GM03348 (cell line): ENCODE measurements at regions not wholly inside any gene's neighbourhood (a gene's known extent, or its start where the extent isn't known, plus 50 kb on each side); places are given as distances from the start of the nearest gene placed in this dataset.
"Not testable (repeated sequence)": the region's sequence is repeated elsewhere in the genome, so short reads cannot be mapped to it uniquely, and the experiment has no call there.

Source experiments
- DNase-seq: peaks from one replicate; pipeline ENCODE4 v3.0.0; 2012; ENCODE audit warnings: low spot score

DNA sequence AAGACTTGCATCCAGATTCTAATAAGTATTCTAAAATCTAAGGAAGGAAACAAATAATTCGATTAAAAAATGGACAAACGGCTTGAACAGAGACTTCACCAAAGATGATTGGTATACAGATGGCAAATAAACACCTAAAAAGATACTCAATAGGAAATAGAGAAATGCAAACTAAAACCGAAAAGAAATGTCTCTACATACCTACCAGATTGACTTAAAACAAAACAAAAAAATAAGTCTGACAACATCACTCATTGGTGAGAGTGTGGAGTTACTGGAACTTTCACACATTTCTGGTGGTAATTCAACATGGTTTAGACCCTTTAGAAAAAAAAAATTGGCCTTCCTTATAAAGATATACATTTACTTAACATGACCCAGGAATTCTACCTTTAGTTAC is 869.8 kb downstream of the TTLL7 start:
- no peak for DNase-seq

DNA sequence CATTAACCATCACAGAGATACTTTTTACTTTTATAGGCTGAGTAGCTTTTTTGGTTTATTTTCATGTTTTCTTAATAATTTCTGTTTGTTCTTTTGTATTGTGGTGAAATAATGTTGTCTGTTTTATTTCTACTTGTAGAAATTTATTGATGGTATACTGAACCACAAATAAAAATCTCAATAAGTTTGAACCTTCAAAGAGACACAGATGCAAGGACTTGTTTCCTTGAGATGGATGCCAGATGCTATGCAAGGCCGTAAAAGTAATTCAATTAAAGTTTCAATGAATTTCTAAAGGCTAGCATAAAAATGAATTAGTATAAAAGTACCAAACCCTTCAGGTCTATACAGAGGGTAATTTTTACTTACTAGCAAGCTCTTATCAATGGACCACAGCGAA is 873.5 kb downstream of the TTLL7 start:
- no peak for DNase-seq

DNA sequence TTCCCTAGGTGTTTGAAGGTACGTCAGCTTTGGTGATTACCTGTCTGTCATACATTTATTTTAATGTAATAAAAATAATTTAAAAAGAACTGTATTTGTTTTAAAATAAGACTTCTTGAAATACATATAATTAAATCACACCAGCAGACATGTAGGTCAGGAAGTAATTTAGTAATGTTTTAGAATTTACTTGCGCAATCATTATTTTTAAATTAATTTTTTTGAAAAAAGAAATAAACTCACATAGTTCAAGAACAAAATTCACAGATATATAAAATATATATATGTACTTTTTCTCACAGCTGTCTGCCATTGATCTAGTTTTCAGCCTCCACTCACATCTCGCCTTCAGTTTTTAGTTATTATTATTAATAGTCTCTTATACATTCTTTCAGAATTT is 875.9 kb downstream of the TTLL7 start:
- DNase-seq: no peak

DNA sequence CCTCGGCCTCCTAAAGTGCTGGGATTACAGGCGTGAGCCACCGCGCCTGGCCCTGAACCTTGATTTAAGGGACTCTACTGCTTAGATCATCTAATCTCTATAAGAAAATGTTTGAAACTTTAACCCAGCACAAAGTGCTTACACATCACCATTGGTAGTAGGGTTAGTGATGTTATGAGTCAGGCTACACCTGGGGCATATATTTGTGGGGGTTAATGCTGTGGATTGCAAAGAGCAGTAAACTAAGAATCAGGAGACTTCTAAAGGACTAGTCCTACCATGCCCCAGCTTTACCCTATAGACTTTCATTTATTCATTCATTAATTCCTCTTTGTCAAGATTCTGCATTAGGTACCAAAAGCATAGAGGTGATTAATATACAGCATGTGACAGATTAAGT is 880.5 kb downstream of the TTLL7 start:
- DNase-seq: no peak

DNA sequence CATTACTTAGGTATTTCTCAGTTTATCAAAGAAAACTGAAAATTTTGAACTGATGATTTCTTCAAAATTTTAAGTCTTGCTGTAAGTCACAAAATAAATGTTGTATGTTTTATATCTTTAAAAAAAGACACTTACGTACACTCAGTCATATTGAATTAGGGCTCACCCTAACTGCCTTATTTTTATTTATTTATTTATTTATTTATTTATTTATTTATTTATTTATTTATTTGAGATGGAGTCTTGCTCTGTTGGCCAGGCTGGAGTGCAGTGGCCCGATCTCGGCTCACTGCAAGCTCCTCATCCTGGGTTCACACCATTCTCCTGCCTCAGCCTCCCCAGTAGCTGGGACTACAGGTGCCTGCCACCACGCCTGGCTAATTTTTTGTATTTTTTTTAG is 881.9 kb downstream of the TTLL7 start:
- not testable (repeated sequence) for DNase-seq

DNA sequence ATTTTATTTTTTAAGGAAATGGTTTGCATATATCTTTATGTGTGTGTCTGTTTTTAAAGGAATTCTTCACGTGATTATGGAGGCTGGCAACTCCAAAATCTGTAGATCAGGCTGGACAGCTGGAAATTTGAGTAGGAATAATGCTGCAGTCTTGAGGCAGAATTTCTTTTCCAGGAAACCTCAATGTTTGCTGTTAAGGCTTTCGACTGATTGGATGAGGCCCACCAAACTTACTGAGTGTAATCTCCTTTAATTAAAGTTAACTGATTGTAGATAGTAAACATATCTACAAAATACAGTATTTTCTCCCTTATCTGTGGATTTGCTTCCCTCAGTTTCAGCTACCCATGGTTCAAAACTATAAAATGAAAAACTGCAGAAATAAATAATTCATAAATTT is 883.1 kb downstream of the TTLL7 start:
- no peak for DNase-seq

DNA sequence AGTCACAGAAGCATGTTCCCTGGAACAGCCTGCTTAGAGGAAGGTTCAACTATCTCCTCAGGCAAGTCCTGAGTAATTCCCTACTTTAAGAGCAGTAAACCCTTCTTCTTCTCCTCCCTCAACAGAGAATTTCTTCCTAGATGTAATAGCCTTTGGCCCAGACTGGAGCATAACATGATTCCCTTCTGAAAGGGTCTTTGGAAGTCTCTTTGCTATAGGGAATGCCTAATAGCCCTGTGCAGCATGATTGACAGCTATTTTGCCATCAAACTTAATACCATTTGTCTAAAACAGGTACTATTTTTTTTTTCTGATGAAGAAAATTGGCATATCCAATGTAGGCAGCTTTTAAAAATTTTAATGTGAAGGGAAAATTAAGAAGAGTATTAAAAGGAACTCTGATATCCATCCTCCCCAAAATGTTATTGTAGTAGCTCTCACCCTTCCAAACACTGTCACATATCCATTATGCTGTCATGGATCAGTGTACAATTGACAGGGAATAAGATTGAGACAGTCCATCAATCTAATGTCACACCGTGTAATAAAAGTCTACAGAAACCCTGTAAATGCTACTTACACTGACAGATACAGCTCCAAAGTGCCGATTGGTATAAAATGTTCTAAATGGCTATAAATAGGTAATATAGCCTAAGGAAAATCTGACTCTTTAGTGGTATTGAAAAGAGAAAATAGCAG is 884.6 kb downstream of the TTLL7 start:
- DNase-seq: no peak

DNA sequence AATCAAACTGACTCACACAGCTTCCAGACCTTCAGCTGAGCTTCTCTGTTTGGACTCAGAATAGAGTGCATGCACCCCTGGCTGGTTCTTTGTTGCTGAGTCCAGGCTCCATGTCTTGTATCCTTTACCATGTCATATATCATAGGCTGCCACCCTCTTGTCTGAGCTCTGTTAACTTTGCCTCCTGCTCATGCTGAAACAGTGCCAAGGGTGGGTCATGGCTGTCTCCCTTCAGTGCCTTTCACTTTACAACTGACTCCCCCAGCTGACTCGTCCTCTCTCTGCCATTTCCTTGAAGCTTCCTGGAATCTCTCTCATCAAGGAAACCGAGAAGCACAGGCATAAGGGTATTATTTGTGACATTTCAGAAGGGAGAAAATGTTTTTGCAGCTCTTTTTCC is 885.3 kb downstream of the TTLL7 start:
- DNase-seq: no peak

DNA sequence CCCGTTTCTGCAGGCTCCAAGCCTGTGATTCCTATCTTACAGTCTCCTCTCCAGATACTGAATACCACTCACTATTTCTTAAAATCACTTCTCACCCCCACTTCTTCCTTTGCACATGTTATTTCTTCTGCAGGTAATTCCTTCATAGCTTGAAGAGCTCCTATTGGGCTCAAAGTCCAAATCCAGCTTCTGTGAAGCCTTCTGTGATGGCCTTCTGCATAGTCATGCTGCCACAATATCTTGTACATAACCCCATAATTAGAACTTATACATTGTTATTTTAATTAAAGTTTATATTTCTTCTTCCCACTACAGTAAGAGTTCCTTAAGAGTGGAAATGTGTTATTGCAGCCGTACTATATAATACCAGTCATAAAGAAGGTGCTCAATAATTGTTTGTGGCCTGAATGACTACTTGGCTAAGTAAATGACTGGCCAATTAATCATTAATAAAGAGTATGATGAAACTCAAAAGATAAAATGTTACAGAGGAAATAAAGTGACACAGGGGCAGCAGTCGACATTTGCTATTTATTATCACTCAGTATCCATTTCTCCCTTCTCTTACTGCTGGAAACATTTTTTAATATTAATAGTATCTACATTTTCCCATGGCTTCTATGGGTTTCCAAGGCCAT is 886.6 kb downstream of the TTLL7 start:
- DNase-seq: no peak

DNA sequence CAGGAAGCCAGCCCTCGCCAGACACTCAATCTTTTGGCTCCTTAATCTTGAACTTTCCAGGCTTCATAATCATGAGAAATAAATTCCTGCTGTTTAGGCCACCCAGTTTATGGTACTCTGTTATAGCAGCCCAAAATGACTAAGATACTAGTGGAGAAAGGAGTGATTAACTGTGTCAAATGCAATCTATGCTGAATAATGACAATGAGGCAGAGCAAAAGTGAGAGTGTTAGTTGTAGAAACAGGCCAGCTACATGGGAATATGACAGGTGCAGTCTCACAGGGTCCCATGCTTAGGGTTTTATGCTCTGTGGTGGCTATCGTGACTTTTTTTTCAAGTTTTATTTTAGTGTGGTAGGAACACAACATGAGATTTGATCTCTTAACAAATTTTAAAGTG is 888.8 kb downstream of the TTLL7 start:
- DNase-seq: no peak

DNA sequence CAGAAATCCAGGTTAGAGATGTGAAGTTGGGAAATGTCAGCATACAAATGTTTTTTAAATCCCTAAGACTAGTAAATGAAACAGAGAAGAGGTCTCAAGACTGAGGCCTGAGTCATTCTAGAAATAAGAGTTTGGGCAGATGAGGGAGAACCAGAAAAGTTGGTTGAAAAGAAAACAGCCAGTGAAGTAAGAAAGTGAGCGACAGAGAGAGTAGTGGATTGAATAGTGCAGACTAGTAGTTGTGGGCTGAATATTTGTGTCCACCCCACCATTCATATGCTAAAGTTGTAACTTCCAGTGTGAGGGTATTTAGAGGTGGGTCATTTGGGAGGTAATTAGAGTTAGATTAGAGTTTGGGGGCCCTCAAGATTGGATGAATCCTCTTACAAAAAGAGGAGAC is 889.2 kb downstream of the TTLL7 start:
- DNase-seq: no peak

DNA sequence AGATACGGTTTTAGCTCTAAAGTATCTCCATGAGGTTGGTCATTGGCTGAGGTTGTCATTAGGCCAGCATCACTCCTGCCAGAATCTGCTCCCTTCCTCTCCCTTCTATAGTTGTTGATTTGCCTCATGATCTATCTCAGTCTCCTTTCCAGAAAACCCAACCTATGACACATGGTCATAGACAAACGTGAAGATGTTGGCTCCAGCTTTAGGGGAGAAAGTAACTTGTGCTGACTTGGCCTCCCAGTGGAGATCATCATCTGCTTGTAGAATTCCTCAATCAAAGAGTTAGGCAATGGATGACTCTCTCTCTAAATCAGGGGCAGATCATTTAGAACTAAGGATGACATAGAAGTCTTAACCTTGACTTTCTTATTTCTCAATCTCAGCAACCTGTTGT is 894.4 kb downstream of the TTLL7 start:
- DNase-seq: no peak

DNA sequence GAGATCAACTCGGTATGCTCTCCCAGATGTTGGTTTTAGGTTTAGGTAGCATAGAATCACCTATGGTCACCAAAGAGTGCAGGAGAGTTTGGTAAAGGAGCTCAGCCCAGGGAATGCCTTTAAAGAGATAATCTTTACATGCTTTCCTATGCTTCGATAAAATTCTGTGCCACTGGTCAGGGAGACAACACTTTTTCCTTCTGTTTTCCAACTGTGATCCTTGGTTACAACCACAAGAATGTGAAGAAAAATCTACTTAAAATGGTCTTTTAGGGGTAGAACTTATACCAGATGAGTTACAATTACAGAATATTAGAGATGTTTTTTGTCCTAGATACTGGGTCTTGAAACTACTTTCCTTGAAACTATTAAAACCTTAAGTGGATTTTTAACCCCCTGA is 895.6 kb downstream of the TTLL7 start:
- DNase-seq: no peak

DNA sequence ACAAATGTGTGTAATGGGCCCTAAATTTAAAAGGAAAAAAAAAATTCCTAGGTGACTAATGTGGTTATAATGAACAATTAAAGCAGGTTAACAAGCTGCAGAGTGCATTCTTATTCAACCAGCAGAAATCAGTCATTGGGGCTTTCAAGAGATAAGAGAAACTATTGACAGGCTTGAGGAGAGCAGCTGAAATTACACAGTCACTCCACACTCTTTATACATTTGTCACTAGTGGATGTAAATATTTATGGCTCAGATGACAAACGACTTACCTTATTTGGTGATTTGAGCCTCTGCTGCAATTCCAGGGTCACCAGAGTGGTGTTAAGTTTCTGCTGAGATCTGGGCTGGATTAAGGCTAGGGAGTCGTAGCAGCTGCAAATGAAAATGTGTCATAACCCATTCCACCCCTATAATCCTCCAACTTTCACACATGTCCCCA is 896.3 kb downstream of the TTLL7 start:
- no peak for DNase-seq

DNA sequence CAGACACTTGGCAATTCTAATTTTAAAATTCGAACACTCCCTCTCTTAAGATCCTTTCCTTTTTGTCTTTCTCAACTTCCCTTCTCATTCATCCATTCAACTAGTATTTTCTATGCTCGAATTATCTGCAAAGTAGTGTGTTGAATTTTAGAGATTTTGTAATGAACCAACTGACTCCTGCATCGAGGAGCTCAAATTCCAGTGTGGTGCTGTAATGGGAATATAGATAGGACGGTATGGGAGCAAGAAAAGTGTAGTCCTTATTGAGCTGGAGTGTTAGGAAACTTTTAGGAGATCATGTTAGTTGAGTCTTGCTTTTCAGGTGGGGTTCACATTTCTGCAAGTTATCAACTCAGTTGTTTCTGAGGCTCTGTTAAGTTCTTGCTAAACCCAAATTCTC is 897.5 kb downstream of the TTLL7 start:
- no peak for DNase-seq

DNA sequence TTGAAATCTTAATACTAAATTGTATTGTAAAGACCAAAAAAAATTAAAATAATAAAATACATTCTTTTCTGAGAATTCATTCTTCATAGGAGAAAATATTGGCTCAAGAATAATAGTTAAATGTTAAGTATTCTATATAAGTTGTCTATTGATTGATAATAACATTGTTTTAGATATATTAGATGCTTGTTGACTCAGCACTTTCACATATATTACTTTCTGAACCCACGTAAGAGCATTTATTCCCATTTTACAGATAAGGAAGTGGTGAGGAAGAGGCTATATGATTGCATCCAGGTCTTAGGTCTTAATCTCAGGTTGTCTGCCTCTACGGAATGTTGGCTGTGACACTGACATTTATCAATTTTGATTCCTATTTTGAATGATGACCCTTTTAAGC is 898.8 kb downstream of the TTLL7 start:
- DNase-seq: no peak

DNA sequence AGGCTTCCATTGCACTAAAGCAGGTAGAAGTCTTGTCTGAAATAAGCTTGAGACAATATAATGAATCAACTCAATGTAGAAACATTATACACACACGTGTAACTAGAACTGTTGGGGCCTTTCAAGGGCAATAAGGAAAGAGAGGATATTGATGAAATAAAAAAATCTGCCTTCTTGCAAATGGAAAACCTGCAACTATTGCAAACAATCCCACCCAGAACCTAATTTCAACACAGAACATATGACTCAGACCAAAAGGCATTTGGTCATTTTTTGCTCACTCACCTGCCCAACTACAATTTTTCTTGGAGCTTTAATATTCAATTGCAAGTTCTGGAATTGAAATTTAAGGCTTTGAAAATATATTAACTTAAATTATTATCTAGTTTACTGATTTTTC is 900.1 kb downstream of the TTLL7 start:
- DNase-seq: no peak

DNA sequence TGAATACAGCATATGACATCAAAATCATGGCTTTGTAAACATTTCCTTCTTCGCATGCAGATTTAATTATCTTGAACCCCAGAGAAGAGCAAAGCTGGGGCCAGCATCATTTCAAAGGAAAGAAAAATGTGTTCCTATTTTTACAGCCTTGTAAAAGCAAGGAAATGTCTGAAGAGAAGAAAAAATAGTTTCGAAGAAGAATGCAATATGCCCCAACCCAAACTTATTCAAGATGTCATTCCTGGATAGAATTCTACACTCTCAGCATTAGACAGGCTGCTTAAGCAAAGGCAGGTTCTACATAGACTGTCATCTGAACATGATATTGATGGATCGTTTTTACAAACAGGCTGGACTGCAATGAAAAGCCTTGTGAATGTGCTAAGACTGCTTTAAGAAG is 900.8 kb downstream of the TTLL7 start:
- DNase-seq: no peak

DNA sequence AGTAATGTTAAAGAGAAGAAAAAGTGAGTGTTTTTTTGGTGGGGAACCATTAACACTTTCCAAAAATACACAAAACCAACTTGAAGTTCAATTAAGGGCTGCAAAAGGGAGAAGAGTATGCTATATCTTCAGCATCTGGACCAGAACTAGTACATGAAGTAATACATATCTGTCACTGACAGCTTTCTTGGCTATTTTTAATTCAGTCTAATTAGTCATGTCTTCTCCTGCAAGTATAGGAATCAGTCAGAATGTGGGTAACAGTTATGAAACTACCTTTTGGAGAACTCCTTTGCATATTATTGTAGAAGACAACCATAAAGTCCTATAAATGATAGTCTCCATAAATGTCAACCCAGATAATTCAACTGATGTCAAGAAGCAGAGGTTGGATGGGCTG is 901.2 kb downstream of the TTLL7 start:
- DNase-seq: no peak

DNA sequence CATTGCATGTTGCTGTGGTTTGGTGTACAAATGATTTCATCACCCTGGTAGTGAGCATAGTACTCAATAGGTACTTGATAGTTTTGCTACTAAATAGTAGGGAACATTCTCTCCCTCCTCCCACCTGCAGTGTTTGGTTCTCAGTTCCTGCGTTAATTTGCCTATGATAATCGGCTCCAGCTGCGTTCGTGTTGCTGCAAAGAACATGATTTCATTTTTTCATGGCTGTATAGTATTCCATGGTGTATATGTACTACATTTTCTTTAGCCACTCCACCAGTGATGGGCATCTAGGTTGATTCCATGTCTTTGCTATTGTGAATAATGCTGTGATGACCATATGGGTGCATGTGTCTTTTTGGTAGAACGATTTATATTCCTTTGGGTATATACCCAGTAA is 903.4 kb downstream of the TTLL7 start:
- DNase-seq: no peak

DNA sequence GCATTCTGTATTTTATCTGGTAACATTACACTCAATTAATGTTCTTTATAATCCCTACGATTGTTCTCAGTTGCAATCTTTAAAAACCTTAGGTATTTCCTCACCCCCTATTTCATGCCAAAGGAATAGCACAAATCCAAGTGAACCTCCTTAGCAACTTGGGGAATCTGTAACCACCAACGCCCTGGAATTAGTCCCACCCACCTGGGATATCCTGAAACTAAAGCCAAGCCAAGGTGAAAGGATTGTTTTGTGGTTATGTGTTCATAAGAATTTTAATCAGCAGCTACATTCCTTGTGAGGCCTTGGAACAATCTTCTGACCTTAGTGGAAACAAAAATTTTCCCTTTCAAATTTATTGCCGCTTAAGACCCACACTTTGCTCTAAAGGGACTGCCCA is 908.7 kb downstream of the TTLL7 start:
- DNase-seq: no peak

DNA sequence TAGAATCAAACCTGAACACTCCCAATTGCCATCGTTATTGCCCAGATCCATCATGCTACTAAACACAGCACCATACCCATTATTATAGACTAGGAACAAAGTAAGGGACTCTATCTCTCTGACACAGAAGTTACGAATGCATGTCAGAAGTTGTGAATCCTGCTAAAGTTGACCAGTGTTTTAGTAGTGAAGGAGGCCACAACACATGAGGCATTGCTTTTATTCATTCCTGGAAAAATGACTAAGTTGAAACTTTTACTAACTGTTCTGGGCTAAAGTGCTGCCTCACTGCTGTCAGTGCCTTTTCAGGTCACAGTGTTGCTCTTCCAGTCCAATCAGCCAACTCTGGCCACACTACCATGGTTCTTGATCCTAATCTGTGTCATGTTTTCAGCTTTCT is 911.1 kb downstream of the TTLL7 start:
- no peak for DNase-seq

DNA sequence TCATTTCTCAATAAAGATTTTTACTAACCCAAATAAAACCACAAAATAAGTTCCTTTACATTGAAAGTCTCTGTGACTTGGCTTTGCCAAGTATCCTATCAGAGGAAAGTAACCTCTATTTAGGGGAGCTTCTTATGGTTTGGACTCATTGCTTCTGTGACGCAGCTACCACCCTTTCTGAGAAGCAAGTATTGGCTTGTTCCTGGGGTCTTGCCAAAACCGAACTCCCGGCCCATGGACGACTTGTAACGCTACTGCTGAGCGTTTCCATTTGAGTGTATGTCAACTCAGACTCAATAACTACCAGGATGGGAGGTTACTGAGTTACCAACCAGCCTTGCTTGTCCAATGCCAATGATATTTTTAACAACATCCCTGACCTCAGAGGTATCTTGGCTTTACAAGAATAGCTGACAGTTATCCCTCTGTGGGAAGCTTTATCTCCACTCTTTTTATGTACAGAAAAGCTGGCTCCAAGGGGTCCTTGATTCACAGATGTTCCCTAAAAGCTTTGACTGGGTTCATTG is 911.9 kb downstream of the TTLL7 start:
- no peak for DNase-seq

DNA sequence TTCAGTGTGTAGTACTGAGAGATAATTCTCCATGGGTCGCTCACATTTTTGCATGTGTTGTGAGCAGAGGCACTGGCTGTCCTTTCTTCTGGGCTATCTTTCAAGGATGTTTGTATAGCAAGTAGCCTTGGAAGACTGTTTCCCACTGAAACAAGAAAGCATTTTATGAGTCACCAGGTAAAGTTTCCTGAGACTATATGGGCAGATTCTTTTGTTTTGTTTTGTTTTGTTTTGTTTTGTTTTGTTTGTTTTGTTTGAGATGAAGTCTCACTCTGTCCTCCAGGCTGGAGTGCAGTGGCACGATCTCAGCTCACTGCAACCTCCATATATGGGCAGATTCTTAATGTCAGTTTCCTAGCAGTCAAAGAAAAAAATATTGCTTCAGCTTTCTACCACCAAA is 912.6 kb downstream of the TTLL7 start:
- no peak for DNase-seq
